LNCAP (cell line): ENCODE measurements at regions not wholly inside any gene's neighbourhood (a gene's known extent, or its start where the extent isn't known, plus 50 kb on each side); places are given as distances from the start of the nearest gene placed in this dataset.

ENCODE experiments used
- CTCF ChIP-seq: fragments of 450-650 bp; IDR thresholded peaks from 2 replicates; pipeline ENCODE4 v1.5.1; 2017; ENCODE audit warnings: mild to moderate bottlenecking

- TF ChIP-seq CTCF = peak; percentile 81
Measured at GRCh38 chr4:74675673-74676279, 118.5 kb downstream of the BTC start.

- TF ChIP-seq CTCF = no peak
Measured at GRCh38 chr4:74682567-74683359, 111.6 kb downstream of the BTC start.

- TF ChIP-seq CTCF = no peak
Measured at GRCh38 chr4:74692972-74693371, 101.4 kb downstream of the BTC start.
